MM.1S (cell line): ENCODE measurements at regions not wholly inside any gene's neighbourhood (a gene's known extent, or its start where the extent isn't known, plus 50 kb on each side); places are given as distances from the start of the nearest gene placed in this dataset.

Source experiments
- DNase-seq: peaks from one replicate; pipeline ENCODE4 v3.0.0-alpha.2; 2015
- H2AFZ ChIP-seq: fragments of 300-600 bp; sonication (generic); 2 replicates; pipeline ENCODE4 v1.6.0; 2016; ENCODE audit warnings: antibody characterized with exemption, low read length
- H3F3A ChIP-seq: fragments of 300-600 bp; sonication (generic); 2 replicates; pipeline ENCODE4 v1.6.1; 2016; ENCODE audit warnings: mild to moderate bottlenecking, antibody characterized with exemption, low read length, moderate library complexity, mixed read lengths; ENCODE audit not compliant: insufficient read depth
- H3K27ac ChIP-seq: fragments of 300-600 bp; sonication (generic); 2 replicates; pipeline ENCODE4 v1.5.1; 2016; ENCODE audit warnings: mild to moderate bottlenecking, low read length
- H3K27me3 ChIP-seq: fragments of 300-600 bp; sonication (generic); replicated peaks from 2 replicates; pipeline ENCODE4 v1.6.0; 2016; ENCODE audit warnings: low read length; ENCODE audit not compliant: insufficient read depth
- H3K36me3 ChIP-seq: fragments of 300-600 bp; sonication (generic); replicated peaks from 2 replicates; pipeline ENCODE4 v1.6.1; 2016; ENCODE audit warnings: mild to moderate bottlenecking, low read length, mixed read lengths; ENCODE audit not compliant: insufficient read depth
- H3K4me1 ChIP-seq: fragments of 300-600 bp; sonication (generic); 2 replicates; pipeline ENCODE4 v1.6.1; 2016; ENCODE audit warnings: low read length, mixed read lengths
- H3K4me2 ChIP-seq: fragments of 300-600 bp; sonication (generic); 2 replicates; pipeline ENCODE4 v1.6.0; 2016; ENCODE audit warnings: low read depth, low read length
- H3K4me3 ChIP-seq: fragments of 300-600 bp; sonication (generic); 2 replicates; pipeline ENCODE4 v1.5.1; 2016; ENCODE audit warnings: low read length, mixed read lengths
- H3K79me2 ChIP-seq: fragments of 300-600 bp; sonication (generic); 2 replicates; pipeline ENCODE4 v1.6.1; 2016; ENCODE audit warnings: mixed run types, low read length, mixed read lengths
- H3K9ac ChIP-seq: fragments of 300-600 bp; sonication (generic); 2 replicates; pipeline ENCODE4 v1.6.1; 2016; ENCODE audit warnings: low read length, mixed read lengths
- H3K9me2 ChIP-seq: fragments of 300-600 bp; sonication (generic); replicated peaks from 2 replicates; pipeline ENCODE4 v1.6.1; 2016; ENCODE audit warnings: mild to moderate bottlenecking, low read length, mixed read lengths; ENCODE audit not compliant: insufficient read depth
- H3K9me3 ChIP-seq: fragments of 300-600 bp; sonication (generic); replicated peaks from 2 replicates; pipeline ENCODE4 v1.6.1; 2016; ENCODE audit warnings: mild to moderate bottlenecking, low read length, mixed read lengths; ENCODE audit not compliant: insufficient read depth
- H4K20me1 ChIP-seq: fragments of 300-600 bp; sonication (generic); 2 replicates; pipeline ENCODE4 v1.6.1; 2016; ENCODE audit warnings: mild to moderate bottlenecking, low read length, moderate library complexity, mixed read lengths; ENCODE audit not compliant: insufficient read depth
- CTCF ChIP-seq: fragments of 300-600 bp; sonication (generic); IDR thresholded peaks from 2 replicates; pipeline ENCODE4 v1.5.1; 2016; ENCODE audit warnings: antibody characterized with exemption, low read length, mixed read lengths
- EZH2 ChIP-seq: fragments of 300-600 bp; sonication (generic); optimal IDR thresholded peaks from 2 replicates; pipeline ENCODE3; 2017; ENCODE audit warnings: low read depth, mild to moderate bottlenecking, antibody characterized with exemption, low read length, mixed read lengths
- EZH2phosphoT487 ChIP-seq: fragments of 300-600 bp; sonication (generic); IDR thresholded peaks from 2 replicates; pipeline ENCODE4 v1.6.1; 2018; ENCODE audit warnings: antibody characterized with exemption, low read length

GRCh38 chr10:1964476-1964875 is 227.2 kb upstream of the ADARB2 start:
- no peak overlapping the region for H2AFZ ChIP-seq
- no peak overlapping the region for H3K4me2 ChIP-seq
- no peak for TF ChIP-seq CTCF
- TF ChIP-seq EZH2: no peak
- TF ChIP-seq EZH2phosphoT487: no peak
- no peak overlapping the region for H3K27ac ChIP-seq
- no peaks in the 10 kb centered on the region for H3K9me2 ChIP-seq
- no peaks in the 10 kb centered on the region for H3K9me3 ChIP-seq
- no peaks in the 10 kb centered on the region for H3F3A ChIP-seq
- H3K4me3 ChIP-seq: no peak overlapping the region
- H3K27me3 ChIP-seq: no peaks in the 10 kb centered on the region
- no peaks in the 10 kb centered on the region for H3K79me2 ChIP-seq
- no peak for DNase-seq
- no peak overlapping the region for H3K9ac ChIP-seq
- no peaks in the 10 kb centered on the region for H3K36me3 ChIP-seq
- no peaks in the 10 kb centered on the region for H4K20me1 ChIP-seq
- H3K4me1 ChIP-seq: no peaks in the 10 kb centered on the region

- Histone ChIP-seq H4K20me1 (no peaks in the 10 kb centered on the region), H3K4me3 (no peak overlapping the region)
- DNase-seq: no peak
Measured at GRCh38 chr10:1963341-1963740, 226.0 kb upstream of the ADARB2 start.

DNA sequence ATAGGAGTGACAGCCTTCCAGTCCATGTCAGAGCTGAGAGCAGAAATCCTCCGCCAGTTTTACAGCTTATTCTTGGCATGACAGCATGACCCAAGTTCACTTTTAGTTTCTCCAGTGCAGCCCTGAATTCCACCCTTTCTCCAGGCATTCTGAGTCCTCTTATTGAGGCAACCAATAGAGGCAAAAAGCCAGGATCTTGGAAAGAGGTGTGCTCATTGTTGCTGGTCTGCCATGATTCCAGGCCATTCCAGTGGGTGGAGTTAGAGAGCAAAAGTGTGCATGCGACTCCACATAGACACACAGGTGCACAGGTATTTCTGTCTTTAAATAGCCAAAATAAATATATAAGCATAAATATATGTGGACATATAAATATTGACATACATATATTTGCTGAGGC is 224.7 kb upstream of the ADARB2 start:
- no peaks in the 10 kb centered on the region for H3K36me3 ChIP-seq
- H3K4me1 ChIP-seq: no peaks in the 10 kb centered on the region
- H3K27me3 ChIP-seq: no peaks in the 10 kb centered on the region
- no peaks in the 10 kb centered on the region for H3K9me2 ChIP-seq
- H2AFZ ChIP-seq: no peak overlapping the region
- no peak for DNase-seq
- no peak overlapping the region for H3K4me3 ChIP-seq
- no peak overlapping the region for H3K27ac ChIP-seq
- no peak overlapping the region for H3K9ac ChIP-seq
- H3K4me2 ChIP-seq: no peak overlapping the region
- H3K9me3 ChIP-seq: no peaks in the 10 kb centered on the region
- TF ChIP-seq EZH2: no peak
- no peak for TF ChIP-seq EZH2phosphoT487
- no peak for TF ChIP-seq CTCF
- H3F3A ChIP-seq: no peaks in the 10 kb centered on the region
- H4K20me1 ChIP-seq: no peaks in the 10 kb centered on the region
- no peaks in the 10 kb centered on the region for H3K79me2 ChIP-seq

More at GRCh38 chr10:1963341-1963740, 226.0 kb upstream of the ADARB2 start:
- Histone ChIP-seq H3K27ac (no peak overlapping the region), H3K4me2 (no peak overlapping the region), H3K36me3 (no peaks in the 10 kb centered on the region), H2AFZ (no peak overlapping the region), H3K27me3 (no peaks in the 10 kb centered on the region), H3K9ac (no peak overlapping the region), H3F3A (no peaks in the 10 kb centered on the region), H3K4me1 (no peaks in the 10 kb centered on the region), H3K79me2 (no peaks in the 10 kb centered on the region), H3K9me3 (no peaks in the 10 kb centered on the region), H3K9me2 (no peaks in the 10 kb centered on the region)
- TF ChIP-seq EZH2phosphoT487: no peak
- no peak for TF ChIP-seq CTCF
- TF ChIP-seq EZH2: no peak
